Motor neuron (in vitro differentiated cells): ENCODE measurements at regions not wholly inside any gene's neighbourhood (a gene's known extent, or its start where the extent isn't known, plus 50 kb on each side); places are given as distances from the start of the nearest gene placed in this dataset.

Source experiments
- ATAC-seq, 8 experiments: fragments of 200-7000 bp; cut with Tn5 transposase; replicated peaks in 6 of 8; 2 replicates each; pipeline ENCODE4 v1.8.0; 2021; ENCODE audit warnings: mild to moderate bottlenecking in 8 of 8, moderate library complexity in 8 of 8
- H3K27ac ChIP-seq, 2 donors: fragments of 250-450 bp; sonication (Bioruptor Pico); 2 replicates each; pipeline ENCODE4 v1.9.0; 2021; ENCODE audit warnings: antibody characterized with exemption in 2 of 2, mild to moderate bottlenecking in 2 of 2, moderate library complexity in 1 of 2
- H3K4me1 ChIP-seq, 2 donors: fragments of 250-450 bp; sonication (Bioruptor Pico); replicated peaks in 1 of 2; 2 replicates each; pipeline ENCODE4 v1.6.1; 2021; ENCODE audit warnings: antibody characterized with exemption in 2 of 2, mild to moderate bottlenecking in 2 of 2, moderate library complexity in 1 of 2
- H3K4me3 ChIP-seq, 5 donors: fragments of 250-450 bp; sonication (Bioruptor Pico); 2 replicates each; pipeline ENCODE4 v1.9.0; 2021; ENCODE audit warnings: antibody characterized with exemption in 5 of 5, mild to moderate bottlenecking in 5 of 5, moderate library complexity in 4 of 5
- WGBS, 10 experiments: fragments of 450-650 bp; shearing (Covaris generic); methylation state at CpG; one replicate each; pipeline ENCODE4 v1.0.0; 2022; 5-methylcytosine and 5-hydroxymethylcytosine counted together
- in situ Hi-C, 9 experiments: fragments of 400-800 bp; cut with MboI; loops; one replicate each; pipeline ENCODE4 v1.15.0; 2021; ENCODE audit warnings: low sequenced_read_pairs in 9 of 9, low pct_unique_long_range_greater_than_20kb in 2 of 9; ENCODE audit not compliant: unreplicated experiment in 9 of 9

DNA sequence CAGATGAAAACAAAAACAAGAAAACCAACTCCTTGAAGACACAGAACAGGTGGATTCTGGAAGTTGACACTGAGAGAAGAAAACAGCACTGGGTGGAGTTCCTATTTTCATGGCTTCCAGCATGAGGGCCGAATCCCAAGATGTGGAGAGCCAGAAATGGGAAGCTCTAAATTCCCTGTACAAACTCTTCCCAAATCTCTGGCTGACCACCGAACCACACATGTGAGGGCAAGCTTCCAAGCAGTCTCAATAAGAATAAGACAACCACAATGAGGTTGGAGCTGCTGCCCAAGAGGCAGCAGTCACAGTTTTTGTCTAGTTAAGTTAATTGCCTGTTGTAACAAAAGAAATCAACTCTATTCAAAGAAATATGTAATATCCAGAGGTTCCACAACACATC is 339.3 kb upstream of the SLC30A5 start:
- in situ Hi-C loops, result no loop called here

DNA sequence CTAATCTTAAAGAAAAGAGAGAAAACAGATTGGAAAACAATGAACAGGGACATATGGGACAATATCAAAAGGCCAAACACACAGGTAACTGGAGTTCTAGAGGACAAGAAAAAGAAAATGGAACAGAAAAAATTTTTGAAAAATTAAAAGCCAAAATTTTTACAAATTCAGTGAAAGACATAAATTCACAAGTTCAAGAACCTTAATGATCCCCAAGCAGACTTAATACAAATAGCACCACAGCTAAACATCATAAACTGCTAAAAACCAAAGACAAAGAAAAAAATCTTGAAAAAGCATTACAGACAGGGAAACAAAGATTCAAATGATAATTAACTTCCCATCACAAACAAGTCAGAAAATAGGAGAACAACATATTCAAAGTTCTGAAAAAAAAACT is 338.5 kb upstream of the SLC30A5 start:
- no peak overlapping the region for H3K4me3 ChIP-seq

More for the DNA sequence above, 339.3 kb upstream of the SLC30A5 start:
- WGBS, 10 experiments, result 0 to 94% (median 85%) methylated on average over 1 to 2 of the region's 2 CpGs; no CpG with 5 or more reads in 4 of the 10 experiments
- no peak for ATAC-seq
- Histone ChIP-seq H3K27ac (no peak overlapping the region), H3K4me3 (no peak overlapping the region), H3K4me1 (peaks cover 0 to 8% of the 10 kb centered on the region in 2 donors)

DNA sequence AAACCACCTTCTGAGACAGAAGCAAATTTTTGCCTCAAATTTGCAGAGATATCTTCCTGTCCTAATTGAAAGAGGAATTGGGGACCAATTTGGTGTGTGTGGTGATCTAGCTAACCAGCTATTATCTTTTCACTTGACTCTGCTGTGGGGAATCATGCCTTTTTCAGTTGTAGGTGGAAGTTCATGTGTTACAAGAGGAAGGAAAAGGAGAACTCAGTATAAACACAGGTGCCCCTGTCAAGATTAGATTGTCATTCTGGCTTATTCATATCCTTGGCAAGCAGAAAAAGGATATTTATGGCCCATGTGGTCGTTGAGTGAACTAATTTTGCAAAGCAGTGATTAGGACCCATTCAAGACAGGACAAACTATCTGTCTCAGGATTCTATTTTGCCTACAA is 336.8 kb upstream of the SLC30A5 start:
- Histone ChIP-seq H3K27ac (no peak overlapping the region), H3K4me3 (no peak overlapping the region), H3K4me1 (no peaks in the 10 kb centered on the region)
- WGBS, 10 experiments, result 0 to 63% (median 19%) methylated on average over 1 of the region's 1 CpG; no CpG with 5 or more reads in 2 of the 10 experiments
- in situ Hi-C loops, result no loop called here
- ATAC-seq, result no peak

More for the DNA sequence above, 338.5 kb upstream of the SLC30A5 start:
- no peak for ATAC-seq
- Histone ChIP-seq H3K4me1 (peaks cover 0 to 8% of the 10 kb centered on the region in 2 donors), H3K27ac (no peak overlapping the region)
- in situ Hi-C loops, result no loop called here

DNA sequence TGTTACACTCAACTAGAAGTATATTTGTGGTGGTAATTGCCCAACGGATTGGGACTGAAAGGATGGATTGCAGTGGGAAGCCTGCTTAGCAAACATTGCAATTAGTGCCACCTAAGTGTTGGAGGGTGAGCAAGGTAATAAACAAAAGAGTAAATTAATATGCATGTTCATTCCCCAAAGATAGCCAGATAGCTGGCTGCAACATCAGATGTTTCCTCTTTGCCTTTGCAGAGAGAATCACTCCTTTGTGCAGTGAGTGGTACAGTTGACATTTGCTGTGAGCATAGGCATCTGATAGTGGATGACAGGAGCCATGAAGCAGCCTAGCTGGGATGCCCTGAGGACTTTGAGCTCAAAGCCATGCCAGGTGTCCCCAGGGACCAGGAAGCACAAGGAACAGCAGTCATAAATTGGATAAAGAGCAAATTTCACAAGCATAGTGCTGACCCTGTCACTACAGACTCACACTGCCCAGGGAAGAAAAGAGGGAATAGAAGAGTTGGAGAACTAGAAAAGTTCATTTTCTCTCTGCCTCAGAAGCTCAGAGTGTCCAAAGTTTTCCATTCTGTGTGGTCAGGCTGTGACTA is 336.1 kb upstream of the SLC30A5 start:
- Histone ChIP-seq H3K4me3 (no peak overlapping the region), H3K4me1 (no peaks in the 10 kb centered on the region), H3K27ac (no peak overlapping the region)
- WGBS, 10 experiments, result 33 to 91% (median 57%) methylated on average over 1 of the region's 1 CpG; no CpG with 5 or more reads in 6 of the 10 experiments
- in situ Hi-C loops, result no loop called here
- no peak for ATAC-seq

DNA sequence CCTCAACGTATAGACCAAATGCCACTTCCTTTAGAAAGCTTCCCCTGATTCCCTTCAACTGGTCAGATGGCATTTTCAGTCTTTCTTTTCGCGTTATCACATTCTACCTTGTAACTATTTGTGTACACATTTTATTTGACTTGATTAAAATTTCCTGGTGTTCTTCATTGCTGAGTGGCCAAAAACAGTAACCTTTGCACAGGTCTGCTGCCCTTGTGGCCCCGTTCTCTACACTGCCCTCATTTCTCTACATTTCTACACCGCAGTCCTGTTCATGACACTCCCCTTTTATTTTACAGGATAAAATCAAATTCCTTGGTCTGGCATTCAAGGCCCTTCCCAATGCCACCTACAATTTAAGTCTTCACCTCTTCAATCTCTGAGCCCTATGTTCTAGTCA is 334.2 kb upstream of the SLC30A5 start:
- ATAC-seq, result no peak
- no peak overlapping the region for H3K4me3 ChIP-seq
- in situ Hi-C loops, result no loop called here
- H3K4me1 ChIP-seq, result no peaks in the 10 kb centered on the region
- WGBS, 10 experiments, result 9 to 98% (median 85%) methylated on average over 1 to 5 of the region's 5 CpGs
- H3K27ac ChIP-seq, result no peak overlapping the region

DNA sequence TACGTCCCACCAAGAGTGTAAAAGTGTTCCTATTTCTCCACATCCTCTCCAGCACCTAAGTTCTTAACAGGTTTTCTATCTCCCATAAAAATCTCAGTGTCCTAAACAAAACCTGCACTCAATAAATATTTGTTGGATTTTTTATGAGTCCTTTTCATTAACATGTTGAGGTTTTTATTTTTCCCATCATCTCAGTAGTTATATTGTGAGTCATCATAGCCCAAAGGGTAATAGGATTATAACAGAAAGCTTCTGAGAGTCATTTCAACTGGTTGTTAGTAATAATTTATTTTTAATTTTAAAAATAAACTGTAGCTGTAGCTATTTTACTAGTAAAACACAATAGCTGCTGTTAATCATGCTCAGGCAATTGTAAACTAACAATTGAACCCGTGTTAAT is 331.6 kb upstream of the SLC30A5 start:
- WGBS, 10 experiments, result 0 to 100% (median 65%) methylated on average over 1 to 2 of the region's 2 CpGs
- H3K4me1 ChIP-seq, result peaks cover 0 to 3% of the 10 kb centered on the region in 2 donors
- ATAC-seq, result no peak
- H3K4me3 ChIP-seq, result no peak overlapping the region
- in situ Hi-C loops, result no loop called here
- no peak overlapping the region for H3K27ac ChIP-seq

DNA sequence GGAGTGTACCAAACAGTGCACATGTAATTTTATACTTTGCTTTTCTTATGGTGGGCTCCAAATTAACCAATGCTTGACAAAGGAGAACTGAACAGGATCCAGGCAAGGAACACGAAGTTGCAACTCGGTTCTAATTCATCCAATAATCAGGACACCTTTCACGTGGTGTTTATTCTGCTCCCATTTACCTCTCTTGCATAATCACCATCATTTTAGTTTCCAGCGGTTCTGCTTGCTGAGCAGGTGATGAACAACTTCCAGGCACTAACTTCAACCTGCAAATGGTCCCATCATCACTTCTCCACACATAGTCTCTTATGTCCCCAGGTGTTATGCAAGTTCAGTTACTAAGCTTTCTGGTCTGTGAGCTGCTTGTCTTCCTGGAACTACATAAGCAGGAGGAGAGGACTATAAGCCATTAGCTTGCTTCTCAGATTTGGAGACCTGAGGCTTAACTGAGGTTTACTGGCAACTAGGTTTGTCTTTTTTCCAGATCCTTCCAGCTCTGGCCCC is 326.8 kb upstream of the SLC30A5 start:
- 41 to 96% (median 82%) methylated on average over 1 to 4 of the region's 4 CpGs; no CpG with 5 or more reads in 1 of the 10 experiments for WGBS, 10 experiments
- in situ Hi-C loops, result no loop called here
- Histone ChIP-seq H3K4me3 (no peak overlapping the region), H3K27ac (no peak overlapping the region), H3K4me1 (peaks cover 0 to 3% of the 10 kb centered on the region in 2 donors)
- no peak for ATAC-seq

DNA sequence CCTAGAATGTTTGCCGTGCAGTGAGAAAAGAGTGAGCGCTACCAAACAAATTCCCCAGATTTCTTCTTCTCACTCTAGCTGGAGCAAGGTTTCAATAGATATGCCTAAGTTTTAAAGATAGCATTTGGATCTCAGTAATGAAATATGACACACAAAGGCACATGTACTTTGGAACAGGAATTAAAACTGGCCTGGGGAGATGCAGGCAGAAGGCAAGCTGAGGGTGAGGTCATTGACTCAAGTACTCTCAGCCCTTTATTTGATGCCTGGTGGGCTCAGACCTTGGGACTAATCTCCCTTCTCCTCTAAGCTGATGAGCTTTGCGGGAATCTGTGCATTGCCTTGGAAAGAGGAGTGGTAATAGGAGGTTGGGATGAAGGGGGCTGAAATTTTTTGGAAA is 323.3 kb upstream of the SLC30A5 start:
- H3K4me3 ChIP-seq, result no peak overlapping the region
- ATAC-seq, result no peak
- WGBS, 10 experiments, result 64 to 100% (median 93%) methylated on average over 1 to 3 of the region's 3 CpGs; no CpG with 5 or more reads in 1 of the 10 experiments
- H3K27ac ChIP-seq, result no peak overlapping the region
- in situ Hi-C loops, result no loop called here
- H3K4me1 ChIP-seq, result peaks cover 0 to 3% of the 10 kb centered on the region in 2 donors

DNA sequence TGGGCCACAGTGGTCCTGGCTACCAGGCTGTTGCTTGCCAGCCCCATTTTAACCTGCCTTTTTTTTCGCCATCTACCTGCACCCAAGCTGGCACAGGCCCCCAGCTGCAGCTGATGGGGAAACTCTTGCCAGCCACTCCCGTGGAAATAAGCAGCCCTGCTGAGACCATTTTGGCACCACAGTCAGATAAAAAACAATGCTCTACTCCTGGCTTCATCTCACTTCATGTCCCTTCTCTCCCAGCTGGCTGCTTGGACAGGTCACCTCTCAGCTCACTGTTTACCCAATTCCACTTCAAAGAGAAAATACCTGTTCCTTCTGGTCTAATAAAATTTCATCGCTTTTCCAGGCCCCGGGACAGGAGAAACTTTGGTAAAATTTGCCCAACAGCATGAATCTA is 322.6 kb upstream of the SLC30A5 start:
- ATAC-seq, result no peak
- H3K4me3 ChIP-seq, result no peak overlapping the region
- 20 to 100% (median 86%) methylated on average over 2 to 4 of the region's 4 CpGs; no CpG with 5 or more reads in 3 of the 10 experiments for WGBS, 10 experiments
- H3K27ac ChIP-seq, result no peak overlapping the region
- in situ Hi-C loops, result no loop called here
- H3K4me1 ChIP-seq, result no peaks in the 10 kb centered on the region

DNA sequence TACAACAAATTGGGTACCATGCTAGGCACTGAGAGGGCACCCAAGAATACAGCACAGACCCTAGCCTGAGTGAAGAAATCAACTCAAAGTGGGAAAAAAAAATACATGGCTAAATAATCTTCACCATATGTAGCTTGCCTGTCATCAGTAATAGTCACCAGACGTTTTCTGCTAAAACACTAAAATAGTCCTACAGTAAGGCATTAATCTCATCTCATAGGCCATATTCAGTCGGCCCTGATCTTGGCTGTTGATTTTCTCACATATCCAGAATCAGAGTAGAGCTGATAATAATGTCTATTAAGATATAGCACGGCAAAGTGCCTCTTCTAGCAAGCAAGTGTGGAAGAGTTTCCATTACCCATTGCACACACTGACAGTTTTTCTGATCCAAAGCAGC is 322.1 kb upstream of the SLC30A5 start:
- Histone ChIP-seq H3K4me3 (no peak overlapping the region), H3K4me1 (no peaks in the 10 kb centered on the region), H3K27ac (no peak overlapping the region)
- ATAC-seq, result no peak
- in situ Hi-C loops, result no loop called here
- 0 to 100% (median 74%) methylated on average over 1 to 3 of the region's 3 CpGs; no CpG with 5 or more reads in 2 of the 10 experiments for WGBS, 10 experiments

DNA sequence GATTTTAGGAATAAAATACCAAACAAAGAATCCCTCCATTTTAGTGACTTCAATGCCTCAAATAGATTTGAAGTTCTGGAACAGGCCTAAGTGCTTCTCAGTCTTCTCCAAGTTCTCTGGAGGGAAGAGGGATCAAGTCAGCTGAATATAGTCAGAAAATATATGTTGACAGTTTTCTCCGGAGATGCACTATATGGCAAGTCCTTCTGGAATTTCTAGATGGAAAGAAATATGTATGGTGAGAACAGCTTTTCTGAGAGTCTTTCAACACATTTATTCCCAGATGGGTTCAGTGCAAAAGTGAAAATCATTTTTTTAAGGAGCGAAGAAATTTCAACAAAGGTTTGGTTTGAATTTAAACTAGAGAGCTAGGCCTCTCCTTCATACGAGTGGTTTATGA is 317.4 kb upstream of the SLC30A5 start:
- in situ Hi-C loops, result no loop called here
- no peak for ATAC-seq
- 36 to 100% (median 89%) methylated on average over 1 to 3 of the region's 3 CpGs; no CpG with 5 or more reads in 3 of the 10 experiments for whole genome bisulfite sequencing, 10 experiments
- no peaks in the 10 kb centered on the region for H3K4me1 ChIP-seq
- H3K27ac ChIP-seq, result no peak overlapping the region
- H3K4me3 ChIP-seq, result no peak overlapping the region

DNA sequence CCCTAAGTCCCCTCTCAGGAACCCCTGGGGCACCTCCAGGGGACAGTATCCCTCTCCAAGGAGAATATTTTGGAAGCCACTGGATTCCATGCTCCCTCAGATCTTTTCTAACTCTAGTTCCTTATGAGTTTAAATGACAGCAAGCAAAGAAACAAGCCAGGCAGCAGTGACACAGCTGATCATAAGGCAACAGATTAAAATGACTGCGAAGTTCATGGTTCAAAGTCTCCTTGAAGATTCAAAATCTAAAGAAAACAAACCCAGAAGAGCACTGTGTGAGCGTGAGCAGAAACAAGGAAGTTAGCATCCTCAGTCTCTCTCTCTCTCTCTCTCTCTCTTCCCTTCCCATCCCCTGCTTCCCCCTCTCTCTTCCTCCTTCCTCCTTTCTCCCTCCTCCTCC is 316.7 kb upstream of the SLC30A5 start:
- Histone ChIP-seq H3K27ac (no peak overlapping the region), H3K4me1 (no peaks in the 10 kb centered on the region), H3K4me3 (no peak overlapping the region)
- ATAC-seq, result no peak
- in situ Hi-C loops, result no loop called here
- WGBS, 10 experiments, result 83 to 100% (median 100%) methylated on average over 1 of the region's 2 CpGs; no CpG with 5 or more reads in 7 of the 10 experiments

DNA sequence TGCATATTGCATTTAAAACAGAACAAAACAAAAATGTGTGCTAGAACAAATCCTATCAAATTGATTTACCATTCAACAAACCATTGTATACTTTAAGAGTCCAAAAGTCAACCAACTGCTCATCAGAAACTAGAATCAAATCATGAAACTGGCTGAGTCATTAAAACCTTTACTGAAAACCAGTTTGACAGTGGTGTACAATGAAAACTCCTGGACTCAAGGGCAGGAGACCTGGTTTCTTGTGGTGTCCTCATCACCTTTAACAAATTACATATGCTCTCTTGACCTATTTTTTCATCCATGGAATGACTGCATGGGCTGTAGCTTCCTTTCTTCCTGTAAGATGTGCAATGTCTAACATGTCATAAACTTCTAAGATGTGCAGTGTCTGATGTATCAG is 315.3 kb upstream of the SLC30A5 start:
- no peak for ATAC-seq
- in situ Hi-C loops, result no loop called here
- no peak overlapping the region for H3K27ac ChIP-seq

DNA sequence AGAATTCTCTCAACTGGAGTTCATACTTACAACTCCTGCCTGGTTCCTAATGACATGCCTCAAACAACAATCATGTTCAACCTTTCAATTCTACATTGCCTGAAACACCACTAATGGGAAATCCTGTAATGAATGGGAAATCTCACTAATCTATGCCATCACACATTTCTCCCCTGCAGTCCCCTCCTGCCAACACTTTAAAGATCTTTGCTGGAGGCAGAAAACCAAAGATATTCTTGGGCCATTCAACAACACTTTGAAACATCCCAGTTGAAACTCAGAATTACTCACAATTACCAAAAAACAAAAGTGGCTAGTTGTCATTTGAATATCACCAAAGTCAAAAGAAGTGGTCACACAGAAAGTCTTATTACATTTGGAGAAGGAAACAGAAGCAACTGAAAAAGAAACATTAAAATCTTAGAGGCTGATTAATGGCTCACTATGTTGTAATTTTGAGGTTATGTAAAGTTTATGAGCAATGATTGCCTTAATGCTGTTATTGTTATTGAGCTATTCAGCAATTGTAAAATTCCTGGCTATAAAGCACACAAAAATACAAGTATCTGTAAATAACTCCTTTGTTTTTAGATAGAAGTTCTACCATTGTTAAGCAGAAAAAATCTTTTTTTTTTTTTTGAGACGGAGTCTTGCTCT is 313.4 kb upstream of the SLC30A5 start:
- no peak for ATAC-seq
- Histone ChIP-seq H3K4me1 (no peaks in the 10 kb centered on the region), H3K27ac (no peak overlapping the region), H3K4me3 (no peak overlapping the region)
- WGBS, 10 experiments, result 60 to 83% methylated on average over 1 of the region's 1 CpG; no CpG with 5 or more reads in 8 of the 10 experiments
- in situ Hi-C loops, result no loop called here

More for the DNA sequence above, 315.3 kb upstream of the SLC30A5 start:
- Histone ChIP-seq H3K4me1 (no peaks in the 10 kb centered on the region), H3K4me3 (no peak overlapping the region)
